Activated T-cell treated with anti-CD3 and anti-CD28 coated beads, Interleukin-2, amount 50 U/mL, for 1 hour (primary cell): ENCODE measurements at regions not wholly inside any gene's neighbourhood (a gene's known extent, or its start where the extent isn't known, plus 50 kb on each side); places are given as distances from the start of the nearest gene placed in this dataset.
"Not testable (repeated sequence)": the region's sequence is repeated elsewhere in the genome, so short reads cannot be mapped to it uniquely, and the experiment has no call there.

Experiments
- DNase-seq: peaks from one replicate; pipeline ENCODE4 v3.0.0-alpha.2; 2020

- DNase-seq, result not testable (repeated sequence)
Measured at GRCh38 chr1:194738843-194739242, 1552.4 kb upstream of the B3GALT2 start.

DNA sequence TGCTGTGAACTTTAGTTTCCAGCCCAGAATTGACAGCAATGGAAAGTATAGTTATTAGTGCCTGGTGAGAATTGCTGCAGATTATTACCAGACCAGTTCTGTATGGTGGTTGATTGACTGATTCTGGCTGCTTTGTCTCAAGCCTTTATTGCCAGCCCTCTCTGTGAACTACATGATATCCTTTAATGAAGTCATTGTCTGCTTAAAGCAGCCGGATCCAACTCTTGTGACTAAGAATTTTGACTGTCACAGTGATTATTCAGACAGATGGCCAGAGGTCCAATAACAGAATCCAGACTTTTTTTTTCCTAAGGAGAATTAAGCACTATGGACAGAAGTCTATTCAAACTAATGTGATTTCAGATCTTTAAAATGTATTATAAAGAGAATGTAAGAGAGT, 1548.6 kb upstream of the B3GALT2 start:
- DNase-seq, result no peak

- DNase-seq, result no peak
Measured at GRCh38 chr1:194731025-194731424, 1544.6 kb upstream of the B3GALT2 start.

GRCh38 chr1:194730304-194730703, 1543.9 kb upstream of the B3GALT2 start:
- DNase-seq, result no peak

DNA sequence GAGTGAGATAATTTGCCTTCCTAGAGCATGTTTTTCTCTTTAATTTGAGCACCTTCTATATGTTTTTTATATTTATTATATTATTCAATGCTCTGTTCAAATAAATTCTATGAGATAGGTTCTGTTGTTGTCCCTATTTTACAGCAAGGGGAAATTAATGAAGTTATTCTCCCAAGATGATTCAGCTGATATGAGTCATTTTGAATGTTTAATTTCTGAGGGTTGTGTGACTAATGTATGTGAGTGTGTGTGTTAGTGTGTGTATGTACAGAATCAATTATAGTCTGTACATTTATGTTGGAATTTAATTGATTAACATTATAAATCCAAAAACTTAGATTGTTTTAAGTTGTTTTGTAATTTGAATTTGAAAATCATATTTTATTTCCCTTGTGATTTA, 1536.7 kb upstream of the B3GALT2 start:
- no peak for DNase-seq

- DNase-seq, result no peak
Measured at GRCh38 chr1:194717941-194718340, 1531.5 kb upstream of the B3GALT2 start.

- DNase-seq, result no peak
Measured at GRCh38 chr1:194717334-194717733, 1530.9 kb upstream of the B3GALT2 start.

GRCh38 chr1:194710671-194711070, 1524.3 kb upstream of the B3GALT2 start:
- DNase-seq, result no peak

DNA sequence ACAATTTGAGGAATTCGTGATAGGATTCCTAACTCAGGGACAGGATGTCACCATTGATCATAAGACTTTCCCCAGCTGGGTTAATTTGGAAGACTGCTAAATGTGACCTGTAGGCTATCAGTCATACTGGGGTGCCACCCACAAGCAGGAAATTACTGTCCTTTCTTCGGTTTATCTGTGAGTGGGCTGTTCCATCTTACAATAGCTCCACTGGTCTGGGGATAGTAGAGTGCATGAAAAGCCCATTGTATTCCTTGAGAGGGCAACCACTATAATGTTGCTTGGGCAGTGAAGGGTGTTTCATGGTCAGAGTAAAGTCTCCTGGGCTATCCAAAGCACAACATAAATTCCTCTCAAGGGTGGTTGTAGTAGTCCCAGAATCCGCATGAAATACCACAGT, 1523.0 kb upstream of the B3GALT2 start:
- DNase-seq, result no peak

DNA sequence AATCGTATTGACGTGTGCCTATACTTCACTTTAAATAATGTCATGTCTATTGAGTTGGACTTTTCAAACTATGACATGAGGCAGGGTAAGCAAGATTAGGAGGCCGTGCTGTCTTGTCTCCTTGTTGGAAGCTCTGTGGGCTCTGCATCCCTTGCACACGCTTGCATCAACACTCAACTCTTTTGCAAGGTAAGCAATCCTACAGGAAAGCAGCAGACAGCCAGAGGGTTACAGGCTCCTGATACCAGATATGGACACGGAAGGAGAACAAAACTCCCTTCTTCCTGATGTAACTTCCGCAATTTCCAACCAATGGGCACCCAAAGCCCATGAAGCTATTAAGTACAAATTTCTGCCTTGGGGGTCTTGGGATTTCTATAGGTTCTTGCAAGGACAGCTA, 1520.7 kb upstream of the B3GALT2 start:
- DNase-seq, result no peak

DNA sequence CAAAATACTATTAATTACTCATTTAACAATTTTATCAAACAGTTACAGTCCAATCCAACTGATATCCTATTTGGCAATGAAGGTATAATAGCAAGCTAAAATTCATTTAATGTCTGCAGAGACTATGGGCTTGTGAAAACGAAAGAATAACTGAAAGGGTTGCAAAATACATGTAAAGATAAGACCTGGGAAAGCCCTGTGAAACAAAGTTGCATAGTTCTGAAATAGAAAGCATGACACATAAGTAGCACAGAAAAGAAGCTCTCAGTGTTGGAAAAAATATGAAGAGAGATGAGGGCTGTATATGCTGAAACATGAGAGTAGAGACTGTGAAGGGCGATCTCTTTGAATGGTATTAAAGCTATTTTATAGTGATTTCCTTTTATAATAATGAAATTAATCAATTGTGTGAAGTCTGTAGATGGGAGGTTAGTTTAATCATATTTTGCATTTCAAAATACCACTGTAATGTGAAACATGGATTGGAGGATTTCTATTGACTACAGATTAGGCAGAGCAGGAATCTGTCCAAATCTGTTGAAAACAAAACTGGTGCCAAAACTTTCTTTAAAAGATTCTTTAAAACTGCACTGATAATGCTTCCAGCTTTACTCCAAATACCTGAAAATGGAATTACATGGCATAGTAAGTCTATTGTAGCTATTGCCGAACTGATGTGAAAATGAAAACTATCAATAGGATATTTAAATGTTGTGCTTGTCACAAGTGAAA, 1518.9 kb upstream of the B3GALT2 start:
- no peak for DNase-seq

DNA sequence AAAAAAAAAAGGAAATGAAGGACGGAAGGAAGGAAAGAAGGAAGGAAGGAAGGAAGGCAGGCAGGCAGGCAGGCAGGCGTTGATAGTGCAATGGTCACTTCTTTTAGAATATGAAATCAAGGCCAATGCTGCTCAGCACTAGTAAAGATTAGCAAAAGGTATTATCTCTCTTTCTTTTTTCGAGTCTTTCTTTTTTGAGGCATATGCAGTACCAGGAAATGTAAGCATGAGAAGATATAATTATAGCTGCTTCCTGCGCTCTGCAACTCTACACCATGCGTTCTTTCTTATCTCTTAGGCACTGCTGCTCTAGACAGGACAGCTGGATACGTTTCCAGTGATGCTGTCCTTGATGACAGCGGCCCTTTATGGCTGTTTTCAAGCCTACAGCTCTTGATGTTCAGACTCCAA, 1512.5 kb upstream of the B3GALT2 start:
- DNase-seq, result no peak

GRCh38 chr1:194693244-194693643, 1506.8 kb upstream of the B3GALT2 start:
- no peak for DNase-seq

DNA sequence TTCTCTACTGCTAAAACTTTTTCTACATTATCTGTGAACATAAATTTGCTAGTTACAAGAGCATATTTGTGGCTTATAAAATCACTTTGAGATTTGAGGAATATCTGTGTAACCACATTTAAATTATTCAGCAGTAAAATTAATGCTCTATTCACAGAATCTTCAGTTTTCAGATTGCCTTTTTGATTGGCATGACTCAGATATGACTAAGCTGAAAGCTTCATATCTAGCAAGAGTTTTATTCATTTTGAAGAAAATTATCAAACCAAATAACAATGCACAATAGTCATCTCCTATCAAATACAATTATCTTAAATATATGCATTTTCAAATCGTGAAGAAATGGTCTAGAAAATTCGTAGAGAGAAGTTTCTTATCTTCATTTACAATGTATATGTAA, 1498.2 kb upstream of the B3GALT2 start:
- no peak for DNase-seq

GRCh38 chr1:194658090-194658439, 1471.7 kb upstream of the B3GALT2 start:
- no peak for DNase-seq

GRCh38 chr1:194654956-194655355, 1468.5 kb upstream of the B3GALT2 start:
- no peak for DNase-seq

DNA sequence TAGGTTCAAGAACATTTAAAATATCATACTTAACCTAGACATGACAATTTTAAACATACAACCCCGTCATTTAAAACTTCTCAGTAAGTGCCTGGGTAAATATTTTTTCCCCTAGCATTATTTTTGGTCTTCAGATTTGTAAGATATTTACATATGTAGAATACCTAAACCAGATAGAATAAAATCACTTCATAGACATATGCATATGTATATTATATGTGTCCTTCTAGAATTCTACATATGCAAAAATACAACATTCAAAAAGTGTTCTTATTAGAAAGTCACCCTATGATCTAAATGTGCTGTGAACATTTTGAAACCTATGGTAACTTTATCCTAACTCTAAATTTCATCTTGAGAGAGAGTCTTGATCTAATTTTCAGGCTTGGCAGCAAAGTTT, 1467.0 kb upstream of the B3GALT2 start:
- no peak for DNase-seq

DNA sequence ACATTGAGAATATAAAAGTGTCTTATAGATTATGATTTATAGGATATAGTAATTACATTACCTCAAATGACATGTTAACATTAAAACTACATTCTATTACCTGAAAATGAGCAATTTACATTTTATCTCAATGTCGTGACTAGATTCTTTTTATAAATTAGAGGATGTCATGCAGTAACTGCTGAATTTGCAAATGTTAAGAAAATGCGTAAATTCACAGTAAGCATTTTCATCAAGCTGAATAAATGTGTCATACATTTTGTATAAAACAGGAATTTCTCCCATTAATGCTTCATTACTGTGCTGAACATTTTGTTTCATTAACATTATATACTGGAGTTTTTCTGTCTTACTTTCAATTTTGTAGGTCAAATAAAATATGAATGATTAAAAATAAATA, 1460.7 kb upstream of the B3GALT2 start:
- no peak for DNase-seq

DNA sequence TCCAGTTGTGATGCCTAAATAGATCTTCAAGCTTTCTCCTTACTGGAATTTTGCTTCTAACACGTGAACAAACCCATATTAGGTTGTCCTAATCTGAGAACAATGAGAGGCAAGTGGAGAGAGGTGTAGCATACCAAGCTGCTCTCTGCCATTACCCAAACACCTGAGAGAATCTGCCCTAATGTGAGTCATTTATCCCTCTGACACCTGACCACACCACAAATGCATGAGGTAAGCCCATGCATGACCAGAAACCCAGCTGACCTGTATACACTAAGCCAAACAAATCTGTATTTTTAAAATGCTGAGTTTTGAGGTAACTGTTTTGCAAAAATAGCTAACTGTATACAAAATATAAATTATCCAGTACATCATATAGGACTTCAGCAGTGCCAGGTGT, 1458.1 kb upstream of the B3GALT2 start:
- no peak for DNase-seq

DNA sequence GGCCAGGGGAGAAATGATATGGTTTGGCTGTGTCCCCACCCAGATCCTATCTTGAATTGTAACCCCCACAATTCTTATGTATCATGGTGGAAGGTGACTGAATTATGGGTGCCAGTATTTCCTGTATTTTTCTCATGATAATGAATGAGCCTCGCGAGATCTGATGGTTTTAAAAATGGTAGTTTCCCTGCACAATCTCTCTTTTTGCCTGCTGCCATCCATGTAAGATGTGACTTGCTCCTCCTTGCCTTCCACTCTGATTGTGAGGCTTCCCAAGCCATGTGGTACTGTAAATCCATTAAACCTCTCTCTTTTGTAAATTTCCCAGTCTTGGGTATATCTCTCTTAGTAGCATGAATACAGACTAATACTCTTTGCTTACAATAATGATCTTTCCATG, 1453.9 kb upstream of the B3GALT2 start:
- DNase-seq, result no peak

DNA sequence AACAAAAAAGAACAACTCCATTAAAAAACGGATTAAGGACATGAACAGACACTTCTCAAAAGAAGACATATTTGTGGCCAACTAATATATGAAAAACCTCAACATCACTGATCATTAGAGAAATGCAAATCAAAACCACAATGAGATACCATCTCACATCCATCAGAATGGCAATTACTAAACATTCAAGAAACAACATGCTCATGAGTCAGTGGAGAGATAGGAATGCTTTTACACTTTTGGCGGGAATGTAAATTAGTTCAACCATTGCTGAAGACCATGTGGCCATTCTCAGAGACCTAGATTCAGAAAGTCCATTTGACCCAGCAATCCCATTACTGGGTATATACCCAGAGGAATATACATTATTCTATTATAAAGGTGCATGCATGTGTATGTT, 1442.6 kb upstream of the B3GALT2 start:
- DNase-seq, result no peak

DNA sequence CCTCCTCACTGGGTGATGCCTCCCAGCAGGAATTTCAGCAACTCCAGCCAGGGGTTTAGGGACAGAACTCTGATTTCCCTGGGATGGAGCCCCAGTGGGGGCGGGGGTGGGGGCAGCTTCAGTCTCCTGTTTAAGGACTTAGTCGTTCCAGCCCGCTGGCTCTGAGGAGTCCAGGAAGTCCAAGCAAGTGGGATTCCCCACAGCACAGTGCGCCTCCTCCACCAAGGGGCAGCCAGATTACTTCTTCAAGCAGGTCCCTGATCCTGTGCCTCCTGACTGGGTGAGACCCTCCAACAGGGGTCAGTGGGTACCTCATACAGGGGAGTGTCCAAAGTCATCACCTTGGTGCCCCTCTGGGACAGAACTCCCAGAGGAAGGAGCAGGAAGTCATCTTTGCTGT, 1438.4 kb upstream of the B3GALT2 start:
- DNase-seq, result no peak

DNA sequence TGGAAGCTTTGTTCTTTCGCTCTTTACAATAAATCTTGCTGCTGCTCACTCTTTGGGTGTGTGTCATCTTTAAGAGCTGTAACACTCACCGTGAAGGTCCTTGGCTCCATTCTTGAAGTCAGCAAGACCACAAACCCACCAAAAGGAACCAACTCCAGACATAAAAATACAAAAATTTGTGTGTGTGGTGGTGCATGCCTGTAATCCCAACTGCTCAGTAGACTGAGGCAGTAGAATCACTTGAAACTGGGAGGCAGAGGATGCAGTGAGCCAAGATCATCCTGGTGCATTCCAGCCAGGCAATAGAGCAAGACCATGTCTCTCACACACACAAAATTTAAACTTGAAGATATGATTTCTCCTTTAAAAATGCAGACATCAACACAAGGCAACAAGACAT, 1431.7 kb upstream of the B3GALT2 start:
- DNase-seq, result no peak

DNA sequence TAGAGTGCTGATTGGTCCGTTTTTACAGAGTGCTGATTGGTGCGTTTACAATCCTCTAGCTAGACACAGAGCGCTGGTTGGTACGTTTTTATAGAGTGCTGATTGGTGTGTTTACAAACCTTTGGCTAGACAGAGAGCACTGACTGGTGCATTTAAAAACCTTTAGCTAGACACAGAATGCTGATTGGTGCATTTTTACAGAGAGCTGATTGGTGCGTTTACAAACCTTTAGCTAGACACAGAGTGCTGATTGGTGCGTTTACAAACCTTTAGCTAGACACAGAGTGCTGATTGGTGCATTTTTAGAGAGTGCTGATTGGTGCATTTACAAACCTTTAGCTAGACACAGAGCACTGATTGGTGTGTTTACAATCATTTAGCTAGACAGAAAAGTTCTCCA, 1430.9 kb upstream of the B3GALT2 start:
- not testable (repeated sequence) for DNase-seq

DNA sequence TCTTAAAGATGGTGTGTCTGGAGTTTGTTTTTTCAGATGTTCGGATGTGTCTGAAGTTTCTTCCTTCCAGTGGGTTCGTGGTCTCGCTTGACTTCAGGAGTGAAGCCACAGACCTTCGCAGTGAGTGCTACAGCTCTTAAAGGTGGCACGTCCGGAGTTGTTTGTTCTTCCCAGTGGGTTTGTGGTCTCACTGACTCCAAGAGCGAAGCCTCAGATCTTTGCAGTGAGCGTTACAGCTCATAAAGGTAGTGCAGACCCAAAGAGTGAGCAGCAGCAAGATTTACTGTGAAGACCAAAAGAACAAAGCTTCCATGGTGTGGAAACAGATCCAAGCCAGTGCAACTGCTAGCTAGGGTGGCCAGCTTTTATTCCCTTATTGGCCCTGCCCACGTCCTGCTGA, 1430.4 kb upstream of the B3GALT2 start:
- DNase-seq, result no peak

DNA sequence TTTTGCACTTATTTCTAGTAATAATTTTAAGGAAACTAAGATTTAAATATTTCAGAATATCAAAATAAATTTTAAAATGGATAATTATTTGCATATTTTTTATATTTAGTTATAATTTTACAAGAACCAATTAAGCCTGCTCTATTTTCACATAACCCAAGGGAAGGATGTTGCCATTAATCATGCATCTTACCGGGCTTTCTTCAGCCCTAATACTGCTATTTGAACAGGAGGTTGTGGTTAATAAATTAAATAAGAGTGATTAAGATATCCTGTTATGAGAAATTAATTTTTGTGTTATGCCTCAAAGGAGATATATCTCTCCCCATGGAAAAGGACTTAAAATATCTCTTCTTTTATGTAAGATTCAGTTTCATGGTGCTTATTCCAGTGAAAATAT, 1415.8 kb upstream of the B3GALT2 start:
- no peak for DNase-seq
